SK-N-SH treated with all-trans-retinoic acid at 6 μM for 48 hours (cell line): ENCODE measurements at regions not wholly inside any gene's neighbourhood (a gene's known extent, or its start where the extent isn't known, plus 50 kb on each side); places are given as distances from the start of the nearest gene placed in this dataset.

Experiments used
- ATAC-seq: fragments of 200-7000 bp; cut with Tn5 transposase; 3 replicates; pipeline ENCODE4 v1.9.1; 2020; ENCODE audit warnings: mild to moderate bottlenecking, moderate library complexity
- ARNTL ChIP-seq: fragments of 450-650 bp; formaldehyde crosslinking; IDR thresholded peaks from 2 replicates; pipeline ENCODE4 v1.5.0; 2020; ENCODE audit warnings: low read depth, mild to moderate bottlenecking, moderate library complexity, borderline replicate concordance
- BACH2 ChIP-seq: fragments of 250-450 bp; sonication (Bioruptor Pico); IDR thresholded peaks from 2 replicates; pipeline ENCODE4 v1.9.0; 2021; ENCODE audit warnings: mild to moderate bottlenecking, borderline replicate concordance
- CREB5 ChIP-seq: fragments of 250-450 bp; sonication (Bioruptor Pico); IDR thresholded peaks from 2 replicates; pipeline ENCODE4 v1.5.1; 2020; ENCODE audit warnings: low read depth, mild to moderate bottlenecking, moderate library complexity
- CSDC2 ChIP-seq: fragments of 250-450 bp; sonication (Bioruptor Pico); IDR thresholded peaks from 2 replicates; pipeline ENCODE4 v1.5.0; 2020; ENCODE audit warnings: mild to moderate bottlenecking, moderate library complexity
- CSRNP3 ChIP-seq: fragments of 250-450 bp; sonication (Bioruptor Pico); IDR thresholded peaks from 2 replicates; pipeline ENCODE4 v1.5.1; 2021; ENCODE audit warnings: mild to moderate bottlenecking, moderate library complexity
- ESRRG ChIP-seq: fragments of 250-450 bp; sonication (Bioruptor Pico); IDR thresholded peaks from 2 replicates; pipeline ENCODE4 v1.6.1; 2021; ENCODE audit warnings: mild to moderate bottlenecking
- GLIS3 ChIP-seq: fragments of 250-450 bp; sonication (Bioruptor Pico); IDR thresholded peaks from 2 replicates; pipeline ENCODE4 v1.5.0; 2020; ENCODE audit warnings: mild to moderate bottlenecking, moderate library complexity
- ISL1 ChIP-seq: fragments of 250-450 bp; sonication (Bioruptor Pico); IDR thresholded peaks from 2 replicates; pipeline ENCODE4 v2.1.2; 2022; ENCODE audit warnings: mild to moderate bottlenecking, moderate library complexity
- PATZ1 ChIP-seq: fragments of 250-450 bp; sonication (Bioruptor Pico); IDR thresholded peaks from 2 replicates; pipeline ENCODE4 v1.8.0; 2020; ENCODE audit warnings: mild to moderate bottlenecking, moderate library complexity, borderline replicate concordance
- POU6F1 ChIP-seq: fragments of 250-450 bp; sonication (Bioruptor Pico); IDR thresholded peaks from 2 replicates; pipeline ENCODE4 v1.8.0; 2021; ENCODE audit warnings: low read depth, mild to moderate bottlenecking, moderate library complexity, borderline replicate concordance
- PPARA ChIP-seq: fragments of 250-450 bp; sonication (Bioruptor Pico); IDR thresholded peaks from 2 replicates; pipeline ENCODE4 v1.5.0; 2020; ENCODE audit warnings: mild to moderate bottlenecking, borderline replicate concordance
- RARB ChIP-seq: fragments of 250-450 bp; sonication (Bioruptor Pico); IDR thresholded peaks from 2 replicates; pipeline ENCODE4 v1.8.0; 2021; ENCODE audit warnings: mild to moderate bottlenecking, moderate library complexity
- SNAI2 ChIP-seq: fragments of 250-450 bp; sonication (Bioruptor Pico); IDR thresholded peaks from 2 replicates; pipeline ENCODE4 v1.5.0; 2020; ENCODE audit warnings: mild to moderate bottlenecking, moderate library complexity
- TOX ChIP-seq: fragments of 250-450 bp; sonication (Bioruptor Pico); IDR thresholded peaks from 2 replicates; pipeline ENCODE4 v1.8.0; 2021; ENCODE audit warnings: mild to moderate bottlenecking, moderate library complexity, borderline replicate concordance
- TSHZ2 ChIP-seq: fragments of 250-450 bp; sonication (Bioruptor Pico); IDR thresholded peaks from 2 replicates; pipeline ENCODE4 v1.5.0; 2020; ENCODE audit warnings: mild to moderate bottlenecking, moderate library complexity
- ZFP3 ChIP-seq: fragments of 250-450 bp; sonication (Bioruptor Pico); IDR thresholded peaks from 2 replicates; pipeline ENCODE4 v1.5.0; 2020; ENCODE audit warnings: mild to moderate bottlenecking, moderate library complexity
- ZFP30 ChIP-seq: fragments of 450-650 bp; formaldehyde crosslinking; IDR thresholded peaks from 2 replicates; pipeline ENCODE4 v1.5.0; 2022; ENCODE audit warnings: mild to moderate bottlenecking, moderate library complexity
- ZNF70 ChIP-seq: fragments of 450-650 bp; formaldehyde crosslinking; IDR thresholded peaks from 2 replicates; pipeline ENCODE4 v1.5.0; 2020; ENCODE audit warnings: mild to moderate bottlenecking, moderate library complexity
- ZNF8 ChIP-seq: fragments of 450-650 bp; formaldehyde crosslinking; IDR thresholded peaks from 2 replicates; pipeline ENCODE4 v1.5.0; 2020; ENCODE audit warnings: mild to moderate bottlenecking, moderate library complexity

- no peak for ATAC-seq
- no peak for TF ChIP-seq TSHZ2
- no peak for TF ChIP-seq SNAI2 (CRISPR knock-in tag)
- TF ChIP-seq ZNF8 (CRISPR knock-in tag), result no peak
- TF ChIP-seq PATZ1, result no peak
- TF ChIP-seq ZNF70 (CRISPR knock-in tag), result no peak
- TF ChIP-seq CSRNP3 (CRISPR knock-in tag), result no peak
- no peak for TF ChIP-seq TOX
- TF ChIP-seq ZFP30 (CRISPR knock-in tag), result no peak
- no peak for TF ChIP-seq CSDC2 (CRISPR knock-in tag)
- TF ChIP-seq PPARA (CRISPR knock-in tag), result no peak
- TF ChIP-seq BACH2 (CRISPR knock-in tag), result no peak
- no peak for TF ChIP-seq ISL1 (CRISPR knock-in tag)
- no peak for TF ChIP-seq ESRRG
These were observed 237.3 kb upstream of the ZMIZ1 start for GRCh38 chr10:78831461-78831860.

- TF ChIP-seq ARNTL (CRISPR knock-in tag) (no peak), BACH2 (CRISPR knock-in tag) (no peak), CSRNP3 (CRISPR knock-in tag) (no peak), RARB (CRISPR knock-in tag) (no peak), POU6F1 (CRISPR knock-in tag) (no peak), CREB5 (CRISPR knock-in tag) (no peak), SNAI2 (CRISPR knock-in tag) (no peak), ISL1 (CRISPR knock-in tag) (no peak), ESRRG (no peak), GLIS3 (CRISPR knock-in tag) (no peak)
- ATAC-seq, result no peak
These were observed 236.5 kb upstream of the ZMIZ1 start for GRCh38 chr10:78832281-78832680.

GRCh38 chr10:78838141-78838657, 230.6 kb upstream of the ZMIZ1 start:
- no peak for ATAC-seq
- no peak for TF ChIP-seq POU6F1 (CRISPR knock-in tag)
- TF ChIP-seq ESRRG, result no peak
- TF ChIP-seq ZFP3 (CRISPR knock-in tag), result no peak
- no peak for TF ChIP-seq PATZ1
- TF ChIP-seq ISL1 (CRISPR knock-in tag), result no peak
- TF ChIP-seq PPARA (CRISPR knock-in tag), result no peak
- no peak for TF ChIP-seq TOX
- TF ChIP-seq CSDC2 (CRISPR knock-in tag), result no peak
- no peak for TF ChIP-seq CSRNP3 (CRISPR knock-in tag)
